ENCODE measurements at regions not wholly inside any gene's neighbourhood (a gene's known extent, or its start where the extent isn't known, plus 50 kb on each side); places are given as distances from the start of the nearest gene placed in this dataset.

- TF ChIP-seq, protein P1, sequence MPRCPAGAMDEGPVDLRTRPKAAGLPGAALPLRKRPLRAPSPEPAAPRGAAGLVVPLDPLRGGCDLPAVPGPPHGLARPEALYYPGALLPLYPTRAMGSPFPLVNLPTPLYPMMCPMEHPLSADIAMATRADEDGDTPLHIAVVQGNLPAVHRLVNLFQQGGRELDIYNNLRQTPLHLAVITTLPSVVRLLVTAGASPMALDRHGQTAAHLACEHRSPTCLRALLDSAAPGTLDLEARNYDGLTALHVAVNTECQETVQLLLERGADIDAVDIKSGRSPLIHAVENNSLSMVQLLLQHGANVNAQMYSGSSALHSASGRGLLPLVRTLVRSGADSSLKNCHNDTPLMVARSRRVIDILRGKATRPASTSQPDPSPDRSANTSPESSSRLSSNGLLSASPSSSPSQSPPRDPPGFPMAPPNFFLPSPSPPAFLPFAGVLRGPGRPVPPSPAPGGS (IDR thresholded peaks at IDR 0.05): no peak
- no peak for TF ChIP-seq ZC3H11A (IDR thresholded peaks at IDR 0.05)
- no peak for TF ChIP-seq EHF (CRISPR knock-in tag; IDR thresholded peaks at IDR 0.05)
- TF ChIP-seq NPAS2 (CRISPR knock-in tag; IDR thresholded peaks at IDR 0.05; ENCODE audit: borderline replicate concordance): no peak
- no peak for TF ChIP-seq CBX8 (IDR thresholded peaks at IDR 0.05)
- TF ChIP-seq CEBPB (IDR thresholded peaks at IDR 0.05): no peak
- no peak for TF ChIP-seq PHF8 (IDR thresholded peaks at IDR 0.05; ENCODE audit: borderline replicate concordance, low read depth)
- peak; percentile 97 for TF ChIP-seq MAFK (IDR thresholded peaks at IDR 0.05; ENCODE audit: partially characterized antibody)
- no peak; the same call in 1 of the 2 replicates for TF ChIP-seq HDAC2 (IDR thresholded peaks at IDR 0.05)
- TF ChIP-seq, protein P2, sequence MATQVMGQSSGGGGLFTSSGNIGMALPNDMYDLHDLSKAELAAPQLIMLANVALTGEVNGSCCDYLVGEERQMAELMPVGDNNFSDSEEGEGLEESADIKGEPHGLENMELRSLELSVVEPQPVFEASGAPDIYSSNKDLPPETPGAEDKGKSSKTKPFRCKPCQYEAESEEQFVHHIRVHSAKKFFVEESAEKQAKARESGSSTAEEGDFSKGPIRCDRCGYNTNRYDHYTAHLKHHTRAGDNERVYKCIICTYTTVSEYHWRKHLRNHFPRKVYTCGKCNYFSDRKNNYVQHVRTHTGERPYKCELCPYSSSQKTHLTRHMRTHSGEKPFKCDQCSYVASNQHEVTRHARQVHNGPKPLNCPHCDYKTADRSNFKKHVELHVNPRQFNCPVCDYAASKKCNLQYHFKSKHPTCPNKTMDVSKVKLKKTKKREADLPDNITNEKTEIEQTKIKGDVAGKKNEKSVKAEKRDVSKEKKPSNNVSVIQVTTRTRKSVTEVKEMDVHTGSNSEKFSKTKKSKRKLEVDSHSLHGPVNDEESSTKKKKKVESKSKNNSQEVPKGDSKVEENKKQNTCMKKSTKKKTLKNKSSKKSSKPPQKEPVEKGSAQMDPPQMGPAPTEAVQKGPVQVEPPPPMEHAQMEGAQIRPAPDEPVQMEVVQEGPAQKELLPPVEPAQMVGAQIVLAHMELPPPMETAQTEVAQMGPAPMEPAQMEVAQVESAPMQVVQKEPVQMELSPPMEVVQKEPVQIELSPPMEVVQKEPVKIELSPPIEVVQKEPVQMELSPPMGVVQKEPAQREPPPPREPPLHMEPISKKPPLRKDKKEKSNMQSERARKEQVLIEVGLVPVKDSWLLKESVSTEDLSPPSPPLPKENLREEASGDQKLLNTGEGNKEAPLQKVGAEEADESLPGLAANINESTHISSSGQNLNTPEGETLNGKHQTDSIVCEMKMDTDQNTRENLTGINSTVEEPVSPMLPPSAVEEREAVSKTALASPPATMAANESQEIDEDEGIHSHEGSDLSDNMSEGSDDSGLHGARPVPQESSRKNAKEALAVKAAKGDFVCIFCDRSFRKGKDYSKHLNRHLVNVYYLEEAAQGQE (IDR thresholded peaks at IDR 0.05): no peak
- TF ChIP-seq, protein P3, sequence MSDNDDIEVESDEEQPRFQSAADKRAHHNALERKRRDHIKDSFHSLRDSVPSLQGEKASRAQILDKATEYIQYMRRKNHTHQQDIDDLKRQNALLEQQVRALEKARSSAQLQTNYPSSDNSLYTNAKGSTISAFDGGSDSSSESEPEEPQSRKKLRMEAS (IDR thresholded peaks at IDR 0.05): peak; percentile 90
- no peak for TF ChIP-seq HOXB13 (CRISPR knock-in tag; IDR thresholded peaks at IDR 0.05; ENCODE audit: low read depth)
- TF ChIP-seq CBX2 (IDR thresholded peaks at IDR 0.05; ENCODE audit: borderline replicate concordance, low read depth): no peak
- 0 out of 5 replicates have a peak, but pooled peaks of 1 of the 2 experiments have one; percentile 36 for TF ChIP-seq JUN (IDR thresholded peaks at IDR 0.05)
- TF ChIP-seq, protein P4, sequence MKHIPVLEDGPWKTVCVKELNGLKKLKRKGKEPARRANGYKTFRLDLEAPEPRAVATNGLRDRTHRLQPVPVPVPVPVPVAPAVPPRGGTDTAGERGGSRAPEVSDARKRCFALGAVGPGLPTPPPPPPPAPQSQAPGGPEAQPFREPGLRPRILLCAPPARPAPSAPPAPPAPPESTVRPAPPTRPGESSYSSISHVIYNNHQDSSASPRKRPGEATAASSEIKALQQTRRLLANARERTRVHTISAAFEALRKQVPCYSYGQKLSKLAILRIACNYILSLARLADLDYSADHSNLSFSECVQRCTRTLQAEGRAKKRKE (CRISPR knock-in tag; IDR thresholded peaks at IDR 0.05; ENCODE audit: low read depth): no peak
- TF ChIP-seq HES2 (IDR thresholded peaks at IDR 0.05): no peak
Measured at GRCh38 chr5:178786859-178787499, 56.5 kb upstream of the ZNF354A start (continued).

- peaks cover 21% of the 10 kb centered on the region for H3K4me1 ChIP-seq
- peak; percentile 21 to 48; a peak in 3 of 6 replicates for ATAC-seq
- H3K4me3 ChIP-seq: no peak overlapping the region
- DNase-seq (ENCODE audit: low read depth in 1 of 2, low spot score in 1 of 2): peak in 1 of 2 experiments; percentile 11
- POLR2A ChIA-PET: interaction anchor here (0.8 kb wide), 1 partner anchor 73 kb away, joined by 3 read pairs; the partner anchor contains the start of gene ZNF354B
- CTCF ChIA-PET: interaction anchor here (0.6 kb wide), 1 partner anchor 35 kb away, joined by 3 read pairs; no protein-coding TSS in a partner anchor
- peak overlapping the region; percentile 65 for H3K4me2 ChIP-seq
- FAIRE-seq: no peak
- 44% methylated on average over 12 of the region's 13 CpGs for WGBS (ENCODE audit: missing lambda C conversion rate)
- peaks cover 35% of the 10 kb centered on the region; the same call in 2 of the 3 replicates for H3K9me3 ChIP-seq
- TF ChIP-seq ZNF302 (CRISPR knock-in tag; IDR thresholded peaks at IDR 0.05) (no peak), HOXA7 (CRISPR knock-in tag; IDR thresholded peaks at IDR 0.05) (no peak), KDM1A (IDR thresholded peaks at IDR 0.05; ENCODE audit: low read depth) (no peak), NFE2L2 (conservative IDR thresholded peaks at IDR 0.05; ENCODE audit: low read length) (no peak), TP53 (CRISPR knock-in tag; IDR thresholded peaks at IDR 0.05) (no peak), EP300 (IDR thresholded peaks at IDR 0.05) (no peak), POLR2A (IDR thresholded peaks at IDR 0.05; ENCODE audit: low read length) (no peak), CHD2 (IDR thresholded peaks at IDR 0.05; ENCODE audit: low read length, partially characterized antibody) (no peak), JUN (IDR thresholded peaks at IDR 0.05) (no peak)
- TF ChIP-seq, protein P5, sequence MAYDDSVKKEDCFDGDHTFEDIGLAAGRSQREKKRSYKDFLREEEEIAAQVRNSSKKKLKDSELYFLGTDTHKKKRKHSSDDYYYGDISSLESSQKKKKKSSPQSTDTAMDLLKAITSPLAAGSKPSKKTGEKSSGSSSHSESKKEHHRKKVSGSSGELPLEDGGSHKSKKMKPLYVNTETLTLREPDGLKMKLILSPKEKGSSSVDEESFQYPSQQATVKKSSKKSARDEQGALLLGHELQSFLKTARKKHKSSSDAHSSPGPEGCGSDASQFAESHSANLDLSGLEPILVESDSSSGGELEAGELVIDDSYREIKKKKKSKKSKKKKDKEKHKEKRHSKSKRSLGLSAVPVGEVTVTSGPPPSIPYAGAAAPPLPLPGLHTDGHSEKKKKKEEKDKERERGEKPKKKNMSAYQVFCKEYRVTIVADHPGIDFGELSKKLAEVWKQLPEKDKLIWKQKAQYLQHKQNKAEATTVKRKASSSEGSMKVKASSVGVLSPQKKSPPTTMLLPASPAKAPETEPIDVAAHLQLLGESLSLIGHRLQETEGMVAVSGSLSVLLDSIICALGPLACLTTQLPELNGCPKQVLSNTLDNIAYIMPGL (CRISPR knock-in tag; IDR thresholded peaks at IDR 0.05; ENCODE audit: borderline replicate concordance): no peak
- peak overlapping the region; percentile 63 to 82 for H3K27ac ChIP-seq
Measured at GRCh38 chr5:178786417-178786816, 56.0 kb upstream of the ZNF354A start.
